ENCODE measurements at regions not wholly inside any gene's neighbourhood (a gene's known extent, or its start where the extent isn't known, plus 50 kb on each side); places are given as distances from the start of the nearest gene placed in this dataset.

DNA sequence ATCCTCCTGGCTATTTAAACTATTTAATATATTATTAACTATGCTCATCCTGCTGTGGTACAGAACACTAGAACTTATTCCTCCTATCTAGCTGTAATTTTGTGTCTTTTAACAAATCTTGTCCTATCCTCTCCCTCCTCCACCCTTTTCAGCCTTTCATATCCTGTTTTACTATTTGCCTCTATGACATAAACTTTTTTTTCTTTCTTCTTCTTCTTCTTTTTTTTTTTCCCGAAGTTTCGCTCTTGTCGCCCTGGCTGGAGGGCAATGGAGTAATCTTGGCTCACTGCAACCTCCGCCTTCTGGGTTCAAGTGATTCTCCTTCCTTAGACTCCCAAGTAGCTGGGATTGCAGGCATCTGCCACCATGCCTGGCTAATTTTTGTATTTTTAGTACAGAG lies 201.5 kb downstream of the LPIN1 start:
- Mint-ChIP-seq H3K36me3 (ENCODE audit: low read depth) (no peaks in the 10 kb centered on the region), H3K4me3 (no peak overlapping the region), H3K27ac (no peak overlapping the region), H3K27me3 (ENCODE audit: insufficient read depth) (peaks cover 1% of the 10 kb centered on the region), H3K9me3 (no peaks in the 10 kb centered on the region), H3K4me1 (no peaks in the 10 kb centered on the region)
- peaks cover 1% of the 10 kb centered on the region for H3K9me3 ChIP-seq (ENCODE audit: control insufficient read depth, low read length)
- TF ChIP-seq, protein P1, sequence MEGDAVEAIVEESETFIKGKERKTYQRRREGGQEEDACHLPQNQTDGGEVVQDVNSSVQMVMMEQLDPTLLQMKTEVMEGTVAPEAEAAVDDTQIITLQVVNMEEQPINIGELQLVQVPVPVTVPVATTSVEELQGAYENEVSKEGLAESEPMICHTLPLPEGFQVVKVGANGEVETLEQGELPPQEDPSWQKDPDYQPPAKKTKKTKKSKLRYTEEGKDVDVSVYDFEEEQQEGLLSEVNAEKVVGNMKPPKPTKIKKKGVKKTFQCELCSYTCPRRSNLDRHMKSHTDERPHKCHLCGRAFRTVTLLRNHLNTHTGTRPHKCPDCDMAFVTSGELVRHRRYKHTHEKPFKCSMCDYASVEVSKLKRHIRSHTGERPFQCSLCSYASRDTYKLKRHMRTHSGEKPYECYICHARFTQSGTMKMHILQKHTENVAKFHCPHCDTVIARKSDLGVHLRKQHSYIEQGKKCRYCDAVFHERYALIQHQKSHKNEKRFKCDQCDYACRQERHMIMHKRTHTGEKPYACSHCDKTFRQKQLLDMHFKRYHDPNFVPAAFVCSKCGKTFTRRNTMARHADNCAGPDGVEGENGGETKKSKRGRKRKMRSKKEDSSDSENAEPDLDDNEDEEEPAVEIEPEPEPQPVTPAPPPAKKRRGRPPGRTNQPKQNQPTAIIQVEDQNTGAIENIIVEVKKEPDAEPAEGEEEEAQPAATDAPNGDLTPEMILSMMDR (conservative IDR thresholded peaks at IDR 0.05), result no peak
- H3K27me3 ChIP-seq (ENCODE audit: control insufficient read depth, insufficient read depth, low read length, poor library complexity, severe bottlenecking), result no peaks in the 10 kb centered on the region
- H3K4me1 ChIP-seq (ENCODE audit: control insufficient read depth, insufficient read depth, low read length), result no peaks in the 10 kb centered on the region
- H3K27ac ChIP-seq (ENCODE audit: low read depth, low read length), result no peak overlapping the region
- H3K4me3 ChIP-seq (ENCODE audit: low read length), result no peak overlapping the region
- no peak overlapping the region for H3K9ac ChIP-seq (ENCODE audit: extremely low read depth, low read length, poor library complexity, severe bottlenecking)
- WGBS, 2 experiments (ENCODE audit: insufficient coverage in 1 of 2, insufficient read length in 1 of 2), result 93 to 94% methylated on average over 4 of the region's 4 CpGs
- no peak for DNase-seq
- H3K36me3 ChIP-seq (ENCODE audit: control insufficient read depth, insufficient read depth, low read length), result no peaks in the 10 kb centered on the region

DNA sequence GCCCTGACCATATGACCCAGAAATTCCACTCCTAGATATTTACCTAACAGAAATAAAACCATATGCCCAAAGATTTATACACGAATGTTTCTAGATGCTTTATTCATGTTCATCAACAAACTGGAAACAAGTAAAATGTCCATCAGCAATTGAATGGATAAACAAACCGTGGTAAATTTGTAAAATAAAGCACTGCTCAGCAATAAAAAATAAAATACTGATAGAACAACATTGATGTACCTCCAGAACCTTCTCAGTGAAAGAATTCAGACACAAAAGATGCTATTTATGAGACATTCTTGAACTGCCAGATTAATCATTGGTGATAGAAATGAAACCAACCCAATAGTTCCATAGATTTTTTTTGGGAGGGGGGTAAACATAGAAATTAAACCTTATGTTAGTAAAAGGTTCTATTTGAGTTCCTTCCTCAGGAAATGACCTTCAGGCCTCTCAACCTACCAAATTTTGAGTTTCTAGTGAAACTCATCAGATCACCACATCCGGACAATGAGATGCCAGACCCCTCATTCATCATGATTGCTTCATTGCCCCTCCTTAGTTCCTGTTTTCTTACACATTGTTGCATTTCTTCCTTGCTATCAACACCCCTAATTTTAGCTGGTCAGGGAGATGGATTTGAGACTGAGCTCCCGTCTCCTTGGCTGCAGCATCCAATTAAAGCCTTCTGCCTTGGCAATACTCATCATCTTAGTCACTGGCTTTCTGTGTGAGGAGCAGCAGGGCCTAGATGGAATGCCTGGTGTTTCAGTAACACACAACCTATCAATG lies 203.5 kb downstream of the LPIN1 start:
- H3K4me3 Mint-ChIP-seq, result no peak overlapping the region
- TF ChIP-seq, protein P1 (conservative IDR thresholded peaks at IDR 0.05), result no peak
- Histone ChIP-seq H3K36me3 (ENCODE audit: control insufficient read depth, insufficient read depth, low read length) (no peaks in the 10 kb centered on the region), H3K27me3 (ENCODE audit: control insufficient read depth, insufficient read depth, low read length, poor library complexity, severe bottlenecking) (no peaks in the 10 kb centered on the region), H3K27ac (ENCODE audit: low read depth, low read length) (no peak overlapping the region), H3K9me3 (ENCODE audit: control insufficient read depth, low read length) (peaks cover 14% of the 10 kb centered on the region), H3K4me3 (ENCODE audit: low read length) (no peak overlapping the region), H3K9ac (ENCODE audit: extremely low read depth, low read length, poor library complexity, severe bottlenecking) (no peak overlapping the region), H3K4me1 (ENCODE audit: control insufficient read depth, insufficient read depth, low read length) (peaks cover under 1% of the 10 kb centered on the region)
- peaks cover 13% of the 10 kb centered on the region for H3K9me3 Mint-ChIP-seq
- H3K4me1 Mint-ChIP-seq, result peaks cover 3% of the 10 kb centered on the region
- 90 to 91% methylated on average over 3 to 4 of the region's 4 CpGs for WGBS, 2 experiments (ENCODE audit: insufficient coverage in 1 of 2, insufficient read length in 1 of 2)
- H3K27ac Mint-ChIP-seq, result no peak overlapping the region
- no peaks in the 10 kb centered on the region for H3K36me3 Mint-ChIP-seq (ENCODE audit: low read depth)
- DNase-seq, result no peak
- H3K27me3 Mint-ChIP-seq (ENCODE audit: insufficient read depth), result peaks cover 1% of the 10 kb centered on the region

DNA sequence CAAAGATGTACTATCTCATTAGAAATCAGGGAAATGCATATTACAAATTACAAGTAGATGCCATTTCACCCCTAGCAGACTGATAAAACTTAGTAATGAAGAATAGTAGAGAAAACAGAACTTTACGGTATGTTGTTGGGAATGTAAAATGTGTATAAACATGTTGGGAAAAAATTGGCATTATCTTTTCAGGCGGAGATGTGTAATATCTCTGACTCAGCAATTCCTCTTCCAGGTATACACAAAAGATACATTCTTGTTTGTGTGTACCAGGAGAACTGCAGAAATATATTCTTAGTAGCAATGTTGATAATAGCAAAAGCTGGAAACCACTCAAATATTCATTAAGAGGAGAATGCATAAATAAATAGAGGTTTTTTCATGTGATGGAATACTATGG lies 204.5 kb downstream of the LPIN1 start:
- Histone ChIP-seq H3K4me3 (ENCODE audit: low read length) (no peak overlapping the region), H3K27me3 (ENCODE audit: control insufficient read depth, insufficient read depth, low read length, poor library complexity, severe bottlenecking) (no peaks in the 10 kb centered on the region), H3K36me3 (ENCODE audit: control insufficient read depth, insufficient read depth, low read length) (no peaks in the 10 kb centered on the region), H3K9me3 (ENCODE audit: control insufficient read depth, low read length) (peaks cover 14% of the 10 kb centered on the region), H3K27ac (ENCODE audit: low read depth, low read length) (no peak overlapping the region), H3K4me1 (ENCODE audit: control insufficient read depth, insufficient read depth, low read length) (peaks cover 5% of the 10 kb centered on the region), H3K9ac (ENCODE audit: extremely low read depth, low read length, poor library complexity, severe bottlenecking) (no peak overlapping the region)
- H3K27ac Mint-ChIP-seq, result no peak overlapping the region
- no peak overlapping the region for H3K4me3 Mint-ChIP-seq
- WGBS, 2 experiments (ENCODE audit: insufficient coverage in 1 of 2, insufficient read length in 1 of 2), result 96 to 100% methylated on average over 1 to 2 of the region's 2 CpGs
- H3K36me3 Mint-ChIP-seq (ENCODE audit: low read depth), result no peaks in the 10 kb centered on the region
- peaks cover 13% of the 10 kb centered on the region for H3K9me3 Mint-ChIP-seq
- DNase-seq, result no peak
- peaks cover 1% of the 10 kb centered on the region for H3K27me3 Mint-ChIP-seq (ENCODE audit: insufficient read depth)
- TF ChIP-seq, protein P1 (conservative IDR thresholded peaks at IDR 0.05), result no peak
- peaks cover 13% of the 10 kb centered on the region for H3K4me1 Mint-ChIP-seq

Measured in endodermal cell (in vitro differentiated cells).